ENCODE measurements at regions not wholly inside any gene's neighbourhood (a gene's known extent, or its start where the extent isn't known, plus 50 kb on each side); places are given as distances from the start of the nearest gene placed in this dataset.
"Not testable (repeated sequence)": the region's sequence is repeated elsewhere in the genome, so short reads cannot be mapped to it uniquely, and the experiment has no call there.

- no peak for TF ChIP-seq CTCF (conservative IDR thresholded peaks at IDR 0.05)
- H3K27ac ChIP-seq = no peak overlapping the region
Measured at GRCh38 chr6:164344801-164345291, 930.3 kb downstream of the QKI start.

- H3K27ac ChIP-seq = not testable (repeated sequence)
Measured at GRCh38 chr6:164339442-164339841, 924.9 kb downstream of the QKI start.

GRCh38 chr6:164337925-164338397, 923.4 kb downstream of the QKI start:
- no peak for TF ChIP-seq CTCF (conservative IDR thresholded peaks at IDR 0.05)
- no peak overlapping the region for H3K27ac ChIP-seq

GRCh38 chr6:164337024-164337924, 922.8 kb downstream of the QKI start:
- no peak overlapping the region for H3K27ac ChIP-seq
- no peak for TF ChIP-seq CTCF (conservative IDR thresholded peaks at IDR 0.05)

- TF ChIP-seq CTCF (conservative IDR thresholded peaks at IDR 0.05) = no peak
- no peak overlapping the region for H3K27ac ChIP-seq
Measured at GRCh38 chr6:164336455-164336854, 921.9 kb downstream of the QKI start.

- TF ChIP-seq CTCF (conservative IDR thresholded peaks at IDR 0.05) = no peak
- H3K27ac ChIP-seq = no peak overlapping the region
Measured at GRCh38 chr6:164331026-164331425, 916.5 kb downstream of the QKI start.

- TF ChIP-seq CTCF (conservative IDR thresholded peaks at IDR 0.05) = no peak
- no peak overlapping the region for H3K27ac ChIP-seq
Measured at GRCh38 chr6:164325168-164325567, 910.6 kb downstream of the QKI start.

GRCh38 chr6:164322533-164322932, 908.0 kb downstream of the QKI start:
- H3K27ac ChIP-seq = no peak overlapping the region
- TF ChIP-seq CTCF (conservative IDR thresholded peaks at IDR 0.05) = no peak
